HG03432 (cell line): ENCODE measurements at regions not wholly inside any gene's neighbourhood (a gene's known extent, or its start where the extent isn't known, plus 50 kb on each side); places are given as distances from the start of the nearest gene placed in this dataset.

Experiments
- ATAC-seq: cut with Tn5 transposase; IDR thresholded peaks from one replicate; pipeline ENCODE4 v1.9.1; 2021; ENCODE audit warnings: mild to moderate bottlenecking, moderate library complexity; ENCODE audit not compliant: unreplicated experiment

GRCh38 chr4:132245319-132245718, 903.8 kb upstream of the PCDH10 start:
- no peak for ATAC-seq

GRCh38 chr4:132264176-132264575, 884.9 kb upstream of the PCDH10 start:
- no peak for ATAC-seq

- no peak for ATAC-seq
These were observed 882.7 kb upstream of the PCDH10 start for GRCh38 chr4:132266374-132266773.

- no peak for ATAC-seq
These were observed 881.8 kb upstream of the PCDH10 start for GRCh38 chr4:132267321-132267720.

GRCh38 chr4:132269303-132269990, 879.6 kb upstream of the PCDH10 start:
- ATAC-seq, result no peak

GRCh38 chr4:132275583-132276121, 873.4 kb upstream of the PCDH10 start:
- ATAC-seq, result no peak

- no peak for ATAC-seq
These were observed 872.9 kb upstream of the PCDH10 start for GRCh38 chr4:132276185-132276584.

GRCh38 chr4:132276989-132277388, 872.1 kb upstream of the PCDH10 start:
- no peak for ATAC-seq

- no peak for ATAC-seq
These were observed 867.4 kb upstream of the PCDH10 start for GRCh38 chr4:132281733-132282132.

GRCh38 chr4:132284910-132285426, 864.1 kb upstream of the PCDH10 start:
- ATAC-seq, result no peak

GRCh38 chr4:132297346-132297745, 851.7 kb upstream of the PCDH10 start:
- no peak for ATAC-seq

GRCh38 chr4:132299841-132300240, 849.3 kb upstream of the PCDH10 start:
- ATAC-seq, result no peak

- no peak for ATAC-seq
These were observed 836.6 kb upstream of the PCDH10 start for GRCh38 chr4:132312521-132312920.

- no peak for ATAC-seq
These were observed 835.2 kb upstream of the PCDH10 start for GRCh38 chr4:132313852-132314251.

- ATAC-seq, result no peak
These were observed 832.4 kb upstream of the PCDH10 start for GRCh38 chr4:132316738-132317137.

GRCh38 chr4:132317923-132318322, 831.2 kb upstream of the PCDH10 start:
- no peak for ATAC-seq

- no peak for ATAC-seq
These were observed 820.3 kb upstream of the PCDH10 start for GRCh38 chr4:132328761-132329160.

- no peak for ATAC-seq
These were observed 818.1 kb upstream of the PCDH10 start for GRCh38 chr4:132330994-132331393.

- ATAC-seq, result no peak
These were observed 816.0 kb upstream of the PCDH10 start for GRCh38 chr4:132332932-132333723.

- ATAC-seq, result no peak
These were observed 815.4 kb upstream of the PCDH10 start for GRCh38 chr4:132333724-132334047.

GRCh38 chr4:132334081-132334480, 815.0 kb upstream of the PCDH10 start:
- ATAC-seq, result no peak
